GM20000 (cell line): ENCODE measurements at regions not wholly inside any gene's neighbourhood (a gene's known extent, or its start where the extent isn't known, plus 50 kb on each side); places are given as distances from the start of the nearest gene placed in this dataset.

ENCODE experiments used
- DNase-seq: peaks from one replicate; pipeline ENCODE4 v3.0.0; 2012; ENCODE audit warnings: low spot score
- CTCF ChIP-seq: IDR thresholded peaks from 2 replicates; pipeline ENCODE4 v1.5.1; 2012; ENCODE audit warnings: mild to moderate bottlenecking, control low read depth; ENCODE audit errors: extremely low read depth, missing control alignments

- TF ChIP-seq CTCF, result no peak
- DNase-seq, result no peak
Measured at GRCh38 chr12:42761601-42762350, 172.2 kb upstream of the PRICKLE1 start.

- DNase-seq, result no peak
- TF ChIP-seq CTCF, result no peak
Measured at GRCh38 chr12:42761086-42761485, 171.5 kb upstream of the PRICKLE1 start.

GRCh38 chr12:42760550-42760949 lies 171.0 kb upstream of the PRICKLE1 start:
- no peak for TF ChIP-seq CTCF
- DNase-seq, result no peak

GRCh38 chr12:42759622-42760273 lies 170.2 kb upstream of the PRICKLE1 start:
- DNase-seq, result no peak
- TF ChIP-seq CTCF, result no peak

GRCh38 chr12:42758806-42759205 lies 169.3 kb upstream of the PRICKLE1 start:
- no peak for DNase-seq
- TF ChIP-seq CTCF, result no peak

- DNase-seq, result no peak
- TF ChIP-seq CTCF, result no peak
Measured at GRCh38 chr12:42757624-42758119, 168.1 kb upstream of the PRICKLE1 start.

- no peak for TF ChIP-seq CTCF
- no peak for DNase-seq
Measured at GRCh38 chr12:42756841-42757623, 167.5 kb upstream of the PRICKLE1 start.
